GM21367 (cell line): ENCODE measurements at regions not wholly inside any gene's neighbourhood (a gene's known extent, or its start where the extent isn't known, plus 50 kb on each side); places are given as distances from the start of the nearest gene placed in this dataset.
"Not testable (repeated sequence)": the region's sequence is repeated elsewhere in the genome, so short reads cannot be mapped to it uniquely, and the experiment has no call there.

ENCODE experiments used
- ATAC-seq: cut with Tn5 transposase; IDR thresholded peaks from one replicate; pipeline ENCODE4 v1.9.1; 2021; ENCODE audit not compliant: unreplicated experiment

DNA sequence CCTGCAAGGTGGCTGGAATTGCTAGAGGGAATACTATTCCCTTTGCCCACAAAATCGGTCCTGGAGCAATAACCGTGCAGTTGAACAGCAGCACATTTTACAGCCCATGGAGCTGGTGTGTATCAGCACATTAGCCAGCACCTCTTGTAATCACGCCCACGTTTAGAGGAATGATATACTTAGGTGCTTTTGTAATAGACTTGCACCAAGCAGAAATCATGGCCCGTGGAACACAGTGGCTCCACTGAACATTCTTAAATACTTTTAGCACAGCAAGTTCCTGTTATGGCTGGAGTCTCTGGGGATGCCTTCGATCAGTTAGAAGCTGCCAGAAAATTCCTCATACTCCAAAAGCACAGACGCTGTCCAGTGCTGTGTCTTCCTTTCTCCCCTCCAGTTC is 218.1 kb upstream of the FAM78B start:
- ATAC-seq, result no peak

DNA sequence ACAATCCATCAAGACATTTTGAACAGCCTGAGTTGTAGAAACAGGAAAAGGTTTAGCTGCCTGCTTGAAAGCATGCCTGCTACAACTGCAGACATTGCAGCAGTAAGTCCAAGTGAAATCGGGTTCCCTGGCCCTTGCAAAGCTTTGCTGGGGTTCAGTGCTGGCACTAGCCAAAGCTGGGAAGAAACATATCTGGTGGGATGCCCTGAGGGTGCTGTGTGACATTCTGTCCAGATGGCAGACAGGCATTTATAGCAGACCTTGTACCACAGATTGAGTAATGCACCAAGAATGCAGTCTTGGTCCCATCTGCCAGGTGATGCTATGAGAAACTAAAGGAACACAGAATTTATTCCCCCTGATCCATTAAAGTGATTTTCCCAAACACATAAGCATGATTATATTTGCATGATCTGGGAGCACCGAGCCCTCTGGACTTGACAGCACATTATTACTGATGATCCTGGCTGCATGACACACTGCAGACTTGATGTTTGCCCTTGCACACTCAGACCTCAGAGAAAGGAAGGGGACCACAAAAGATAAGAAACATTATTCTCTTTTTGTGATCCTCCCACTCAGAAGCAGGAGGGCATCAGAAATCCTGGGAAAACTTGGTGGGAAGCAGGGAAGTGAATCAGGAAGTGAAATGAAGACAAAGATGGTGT is 223.7 kb upstream of the FAM78B start:
- no peak for ATAC-seq

DNA sequence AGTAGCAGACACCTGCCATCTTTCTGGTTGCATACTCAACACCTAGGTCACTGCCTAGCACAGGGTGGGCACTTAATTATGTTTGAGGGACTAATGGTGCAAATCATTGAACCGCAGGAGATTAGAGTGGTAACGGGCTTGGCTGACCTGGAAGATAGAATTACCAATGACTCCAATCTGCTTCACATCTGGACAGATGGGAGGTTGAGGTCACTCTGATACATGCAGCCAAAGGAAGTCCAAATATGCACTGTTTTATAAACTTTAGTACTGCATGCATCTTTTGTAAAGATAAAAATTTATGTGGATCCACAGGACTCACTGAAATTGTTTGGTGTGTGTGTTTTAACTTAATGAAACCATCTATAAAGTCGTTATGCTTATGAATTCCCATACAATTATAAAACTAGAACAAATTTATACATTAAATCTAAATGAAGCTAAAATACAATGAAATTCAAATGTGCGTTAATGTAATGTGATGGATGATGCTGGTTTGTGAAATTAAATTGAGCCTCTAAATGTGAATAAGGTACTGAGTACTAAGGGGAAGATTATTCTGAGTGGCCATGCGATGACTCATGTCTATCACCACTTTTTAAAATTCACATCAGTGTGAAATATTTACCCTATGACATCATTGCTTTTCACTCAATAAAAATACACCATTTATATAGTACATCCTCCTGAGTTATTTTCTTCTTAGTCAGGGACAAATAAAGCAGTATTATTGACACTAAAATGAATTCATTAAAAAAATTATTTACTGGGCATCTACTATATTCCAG is 224.7 kb upstream of the FAM78B start:
- ATAC-seq, result no peak

DNA sequence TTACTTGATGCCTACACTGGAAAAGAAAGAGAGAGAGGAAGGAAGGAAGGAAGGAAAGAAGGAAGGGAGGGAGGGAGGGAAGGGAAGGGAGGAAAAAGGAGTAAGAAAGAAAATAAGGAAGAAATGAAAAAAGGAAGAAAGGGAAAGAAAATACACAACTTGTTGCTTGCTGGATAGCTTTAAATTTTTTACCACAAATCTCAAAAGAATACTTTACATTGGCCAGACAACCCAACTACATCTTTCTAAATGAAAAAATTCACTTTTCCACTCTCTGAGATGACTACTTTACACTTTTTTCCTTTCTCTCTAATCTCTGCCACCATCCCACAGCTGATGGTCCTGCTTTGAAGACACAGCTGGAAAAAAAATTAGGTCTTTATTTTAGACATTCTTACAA is 228.9 kb upstream of the FAM78B start:
- no peak for ATAC-seq

DNA sequence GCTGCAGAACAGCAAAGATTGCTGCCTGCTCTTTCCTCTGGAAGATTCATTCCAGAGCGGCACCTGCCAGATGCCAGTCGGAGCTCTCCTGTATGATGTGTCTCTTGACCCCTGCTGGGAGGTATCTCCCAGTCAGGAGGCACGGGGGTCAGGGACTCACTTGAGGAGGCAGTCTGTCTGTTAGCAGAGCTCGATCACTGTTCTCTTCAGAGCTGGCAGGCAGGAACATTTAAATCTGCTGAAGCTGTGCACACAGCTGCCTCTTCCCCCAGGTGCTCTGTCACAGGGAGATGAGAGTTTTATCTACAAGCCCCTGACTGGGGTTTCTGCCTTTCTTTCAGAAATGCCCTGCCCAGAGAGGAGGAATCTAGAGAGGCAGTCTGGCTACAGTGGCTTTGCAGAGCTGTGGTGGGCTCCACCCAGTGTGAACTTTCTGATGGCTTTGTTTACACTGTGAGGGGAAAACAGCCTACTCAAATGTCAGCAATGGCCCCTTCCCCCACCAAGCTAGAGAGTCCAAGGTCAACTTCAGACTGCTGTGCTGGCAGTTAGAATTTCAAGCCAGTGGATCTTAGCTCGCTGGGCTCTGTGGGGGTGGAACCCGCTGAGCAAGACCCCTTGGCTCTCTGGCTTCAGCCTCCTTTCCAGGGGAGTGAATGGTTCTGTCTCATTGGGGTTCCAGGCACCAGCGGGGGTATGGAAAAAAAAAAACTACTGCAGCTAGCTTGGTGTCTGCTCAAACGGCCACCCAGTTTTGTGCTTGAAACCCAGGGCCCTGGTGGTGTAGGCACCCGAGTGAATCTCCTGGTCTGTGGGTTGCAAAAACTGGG is 242.7 kb upstream of the FAM78B start:
- not testable (repeated sequence) for ATAC-seq

DNA sequence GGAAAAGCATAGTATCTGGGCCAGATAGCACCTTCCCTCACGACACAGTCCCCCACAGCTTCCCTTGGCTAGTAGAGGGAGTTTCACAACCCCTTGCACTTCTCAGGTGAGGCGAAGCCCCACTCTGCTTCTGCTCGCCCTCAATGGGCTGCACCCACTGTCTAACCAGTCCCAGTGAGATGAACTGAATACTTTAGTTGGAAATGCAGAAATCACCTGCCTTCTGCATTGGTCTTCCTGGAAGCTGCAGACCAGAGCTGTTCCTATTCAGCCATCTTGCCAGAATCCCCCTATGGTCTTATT is 243.2 kb upstream of the FAM78B start:
- no peak for ATAC-seq

DNA sequence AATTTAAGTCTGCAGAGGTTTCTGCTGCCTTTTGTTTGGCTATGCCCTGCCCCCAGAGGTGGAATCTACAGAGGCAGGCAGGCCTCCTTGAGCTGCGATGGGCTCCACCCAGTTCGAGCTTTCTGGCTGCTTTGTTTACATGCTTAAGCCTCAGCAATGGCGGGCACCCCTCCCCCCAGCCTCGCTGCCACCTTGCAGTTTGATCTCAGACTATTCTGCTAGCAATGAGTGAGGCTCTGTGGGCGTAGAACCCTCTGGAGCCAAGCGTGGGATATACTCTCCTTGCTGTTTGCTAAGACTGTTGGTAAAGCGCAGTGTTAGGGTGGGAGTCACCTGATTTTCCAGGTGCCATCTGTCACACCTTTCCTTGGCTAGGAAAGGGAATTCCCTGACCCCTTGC is 250.0 kb upstream of the FAM78B start:
- ATAC-seq, result not testable (repeated sequence)

DNA sequence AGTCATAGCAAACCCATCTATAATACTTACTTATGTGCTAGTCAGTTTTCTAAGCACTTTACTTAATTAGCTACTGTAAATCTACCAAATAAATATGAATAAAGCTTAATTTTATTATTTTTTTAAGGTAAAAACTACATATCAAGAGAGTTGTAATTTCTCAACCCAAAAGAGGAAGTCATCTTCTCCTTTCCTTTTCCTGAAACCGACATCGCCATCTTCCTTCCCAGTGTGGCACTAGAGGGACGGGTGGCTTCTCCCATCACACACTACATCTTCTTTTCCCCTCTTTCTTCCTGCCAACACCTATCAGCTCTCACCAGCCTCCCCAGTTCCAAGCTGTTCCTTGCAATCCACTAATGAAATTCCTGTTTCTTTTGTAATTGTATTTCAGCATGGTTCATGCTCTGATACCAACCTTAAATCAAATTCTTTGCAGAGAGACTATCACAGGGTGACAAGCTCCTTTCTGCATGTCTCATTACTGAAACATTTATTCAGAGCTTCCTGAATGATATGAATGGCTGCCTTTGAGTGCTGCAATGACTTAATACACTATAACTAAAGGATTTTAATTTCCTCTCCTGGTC is 251.6 kb upstream of the FAM78B start:
- no peak for ATAC-seq

DNA sequence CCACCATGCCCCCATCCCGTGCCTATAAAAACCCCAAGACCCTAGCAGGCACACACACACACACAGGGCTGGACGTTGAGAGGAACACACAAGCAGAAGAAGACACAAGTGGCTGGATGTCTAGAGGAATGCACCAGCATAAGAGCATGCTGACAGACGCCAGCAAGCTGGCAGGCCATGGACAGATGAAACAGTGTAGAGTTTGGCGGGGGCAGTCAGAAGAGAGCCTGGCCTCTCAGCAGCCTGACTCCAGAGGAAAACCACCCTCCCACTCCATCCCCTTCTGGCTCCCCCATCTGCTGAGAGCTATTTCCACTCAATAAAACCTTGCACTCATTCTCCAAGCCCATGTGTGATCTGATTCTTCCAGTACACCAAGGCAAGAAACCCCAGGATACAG is 255.8 kb upstream of the FAM78B start:
- not testable (repeated sequence) for ATAC-seq

DNA sequence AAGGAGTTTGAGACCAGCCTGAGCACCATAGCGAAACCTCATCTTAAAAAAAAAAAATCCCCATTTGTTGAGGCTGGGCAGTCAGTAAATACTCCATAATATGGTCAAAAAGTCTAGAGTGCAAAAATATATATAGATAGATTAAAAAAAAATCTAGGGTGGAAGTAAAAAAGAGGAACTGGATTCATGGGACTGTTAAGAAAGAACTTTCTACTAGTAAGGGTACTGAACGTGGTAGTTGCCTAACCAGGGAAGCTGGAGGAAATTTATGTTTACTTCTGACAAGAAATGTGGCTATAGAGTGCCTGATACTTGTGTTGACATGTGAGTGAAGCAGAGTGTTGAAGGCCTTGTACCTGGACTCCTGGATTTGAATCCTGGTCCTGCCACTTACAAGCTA is 265.9 kb upstream of the FAM78B start:
- no peak for ATAC-seq

DNA sequence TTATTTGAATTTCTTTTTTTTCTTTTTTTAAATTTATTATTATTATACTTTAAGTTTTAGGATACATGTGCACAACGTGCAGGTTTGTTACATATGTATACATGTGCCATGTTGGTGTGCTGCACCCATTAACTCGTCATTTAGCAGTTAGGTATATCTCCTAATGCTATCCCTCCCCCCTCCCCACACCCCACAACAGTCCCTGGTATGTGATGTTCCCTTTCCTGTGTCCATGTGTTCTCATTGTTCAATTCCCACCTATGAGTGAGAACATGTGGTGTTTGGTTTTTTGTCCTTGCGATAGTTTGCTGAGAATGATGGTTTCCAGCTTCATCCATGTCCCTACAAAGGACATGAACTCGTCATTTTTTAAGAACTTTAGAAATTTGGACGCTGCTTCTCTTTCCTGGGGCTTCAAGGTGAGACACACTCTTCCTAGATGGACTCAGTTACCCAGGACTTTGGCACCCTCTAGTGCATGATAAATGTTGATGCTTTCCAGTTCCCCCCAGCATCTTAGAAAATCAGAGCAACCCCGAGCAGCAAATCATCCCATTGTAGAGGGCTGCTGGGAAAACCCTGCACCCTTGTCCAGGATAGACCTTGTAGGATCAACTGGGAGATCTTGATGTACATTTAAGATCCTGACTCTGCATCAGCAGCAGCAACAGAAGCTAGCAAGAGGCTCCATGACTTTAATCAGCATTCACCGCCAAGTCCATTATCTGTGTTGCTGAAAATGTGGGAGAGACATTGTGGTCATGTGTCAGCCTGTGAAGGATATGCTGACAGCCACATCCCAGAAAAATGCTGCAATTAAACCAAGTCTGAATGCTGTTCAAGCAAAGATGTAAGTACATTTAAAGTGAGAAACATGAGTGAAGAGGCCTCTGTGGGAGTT is 266.9 kb upstream of the FAM78B start:
- ATAC-seq, result not testable (repeated sequence)

DNA sequence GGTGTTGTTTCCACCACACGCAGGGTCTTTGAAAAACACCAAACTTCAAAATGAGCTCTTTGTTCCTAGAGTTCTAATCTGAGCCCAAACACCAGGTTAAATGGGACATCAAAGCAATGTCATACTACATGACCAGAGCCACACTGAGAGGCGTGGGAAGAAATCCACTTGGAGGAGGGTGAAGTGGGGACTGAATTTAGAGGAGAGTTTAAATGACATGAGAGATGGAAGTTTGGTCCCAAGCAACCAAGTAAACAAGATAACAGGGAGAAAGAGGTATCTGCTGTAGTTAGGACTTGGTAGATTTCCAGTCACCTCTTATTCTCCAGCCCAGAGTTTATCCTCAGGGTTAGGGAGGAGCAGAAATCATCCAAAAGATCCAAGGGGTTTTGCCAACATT is 290.9 kb upstream of the FAM78B start:
- ATAC-seq, result no peak

DNA sequence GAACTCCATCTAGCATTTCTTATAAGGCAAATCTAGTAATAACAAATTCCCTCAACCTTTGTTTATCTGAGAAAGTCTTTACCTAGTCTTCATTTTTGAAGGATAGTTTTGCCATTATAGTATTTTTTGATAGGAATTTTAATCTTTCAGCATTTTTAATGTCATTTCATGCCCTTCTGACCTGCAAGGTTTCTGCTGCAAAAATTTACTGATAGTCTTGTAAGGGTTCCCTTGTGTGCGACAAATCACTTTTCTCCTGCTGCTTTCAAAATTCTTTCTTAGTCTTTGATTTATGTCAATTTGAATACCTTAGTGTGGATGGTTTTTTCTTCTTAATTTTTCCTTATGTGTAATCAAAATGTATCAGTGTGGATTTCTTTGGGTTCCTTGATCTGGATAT is 297.5 kb upstream of the FAM78B start:
- no peak for ATAC-seq

DNA sequence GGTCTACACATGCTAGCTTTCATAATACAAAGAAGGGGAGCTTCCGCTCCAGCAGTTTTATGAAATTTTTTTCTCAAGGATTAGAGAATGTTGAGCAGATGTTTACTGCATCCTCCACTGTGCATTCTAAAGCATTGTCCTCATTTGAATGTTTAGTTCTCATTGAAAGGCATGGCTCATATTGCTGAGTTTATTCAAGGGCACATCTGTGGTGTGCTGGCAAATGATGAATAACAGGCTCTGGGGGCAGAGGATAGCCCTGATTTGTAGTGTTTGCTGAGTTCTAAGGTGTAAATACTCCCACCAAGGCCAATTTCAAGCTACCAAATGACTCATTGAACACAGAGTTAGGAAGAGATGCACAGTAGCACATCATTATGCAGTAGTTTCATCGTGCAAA is 303.2 kb upstream of the FAM78B start:
- no peak for ATAC-seq

DNA sequence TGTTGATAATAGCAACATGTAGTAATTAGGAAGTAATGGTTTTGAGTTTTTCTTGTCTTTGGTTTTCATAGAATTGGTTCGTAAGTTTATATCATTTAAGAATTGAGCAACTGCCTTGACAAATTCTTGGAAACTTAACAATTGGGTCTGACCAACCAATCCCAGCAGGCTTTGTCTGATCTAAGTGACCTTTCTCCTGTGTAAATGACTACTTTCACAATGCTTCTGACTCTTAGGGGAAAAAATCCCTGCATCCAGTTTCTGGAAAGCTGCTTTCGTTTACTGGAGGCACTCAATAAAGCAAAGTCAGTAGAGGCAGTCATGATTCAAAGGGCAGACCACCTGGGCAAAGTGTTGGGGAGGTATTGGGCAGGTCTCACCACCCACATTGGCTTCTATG is 303.6 kb upstream of the FAM78B start:
- ATAC-seq, result no peak

DNA sequence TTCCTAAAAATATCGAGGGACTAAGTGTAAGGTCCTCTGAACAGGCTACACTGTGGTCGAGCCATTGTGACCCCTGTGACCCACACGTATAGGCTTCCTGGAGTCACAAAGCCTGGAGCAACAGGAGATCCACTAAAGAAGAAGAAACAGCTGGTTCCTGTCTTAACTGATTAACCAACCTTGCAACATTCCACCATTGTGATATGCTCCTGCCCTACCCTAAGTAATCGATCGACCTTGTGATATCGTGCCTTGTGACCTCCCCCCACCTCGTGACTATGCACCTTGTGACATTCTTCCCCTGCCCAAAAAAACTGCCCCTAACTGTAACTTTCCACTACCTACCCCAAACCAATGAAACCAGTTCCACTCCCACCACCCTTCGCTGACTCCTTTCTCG is 304.6 kb upstream of the FAM78B start:
- no peak for ATAC-seq

DNA sequence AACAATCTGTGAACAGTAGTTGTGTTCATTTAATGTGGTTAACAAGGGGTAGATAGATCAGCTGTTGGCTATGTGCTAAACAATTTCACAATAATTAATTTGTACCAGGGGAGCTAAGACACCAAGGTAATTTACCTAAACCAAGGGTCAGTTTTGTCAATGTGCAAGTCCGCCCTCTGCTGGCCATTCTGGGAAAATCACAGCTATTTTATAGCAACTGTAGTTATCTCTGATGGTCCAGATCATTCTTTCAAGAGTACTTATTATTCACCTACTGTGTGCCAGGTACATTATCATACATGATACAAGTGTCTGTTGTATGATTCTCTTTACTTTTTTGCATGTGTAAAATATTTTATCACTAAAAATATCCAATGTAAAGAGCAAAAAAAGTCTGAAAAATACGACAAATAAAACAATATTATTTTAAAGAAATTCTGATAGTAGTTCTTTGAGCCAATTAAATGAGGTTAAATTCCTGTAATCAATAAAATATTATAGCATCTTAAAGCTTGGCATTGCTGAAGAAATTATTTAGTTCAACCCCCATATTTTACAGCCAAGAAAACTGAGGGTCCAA is 312.3 kb upstream of the FAM78B start:
- ATAC-seq, result peak; percentile 78

DNA sequence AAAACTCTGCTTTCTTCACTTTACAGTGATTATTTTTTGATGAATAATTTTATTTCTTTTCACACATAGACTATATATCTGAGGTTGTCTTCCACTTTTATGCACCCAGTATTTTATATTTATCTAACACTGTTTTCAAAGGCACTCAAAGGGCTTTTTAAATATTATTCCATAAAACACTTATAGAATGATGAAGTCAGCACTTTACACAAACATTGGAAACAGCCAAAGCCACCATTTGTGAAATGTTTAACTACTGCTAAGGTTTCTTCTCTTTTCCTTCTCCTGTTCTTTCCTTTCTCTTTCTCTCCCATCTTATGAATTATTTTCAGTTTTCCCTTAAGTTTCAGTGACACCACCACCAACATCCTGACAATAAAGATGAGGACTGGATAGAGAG is 317.7 kb upstream of the FAM78B start:
- ATAC-seq, result no peak

DNA sequence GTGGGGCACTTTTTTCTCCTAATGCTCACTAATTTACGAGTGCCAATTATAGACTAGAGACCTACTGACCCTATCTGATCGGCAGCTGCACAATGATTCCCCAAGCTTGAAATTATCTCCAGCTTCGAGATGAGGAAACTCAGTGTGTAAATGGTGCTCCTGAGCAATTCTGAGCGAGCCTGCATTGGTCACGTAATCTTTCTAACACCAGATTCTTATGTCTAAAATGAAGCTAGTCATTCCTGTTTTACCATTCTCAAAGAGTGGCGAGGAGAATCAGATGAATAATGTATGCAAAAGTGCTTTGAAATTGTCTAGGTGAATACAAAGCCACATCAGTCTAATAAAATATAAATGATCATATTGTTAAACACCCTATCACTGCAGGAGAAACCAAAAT is 318.1 kb upstream of the FAM78B start:
- no peak for ATAC-seq

DNA sequence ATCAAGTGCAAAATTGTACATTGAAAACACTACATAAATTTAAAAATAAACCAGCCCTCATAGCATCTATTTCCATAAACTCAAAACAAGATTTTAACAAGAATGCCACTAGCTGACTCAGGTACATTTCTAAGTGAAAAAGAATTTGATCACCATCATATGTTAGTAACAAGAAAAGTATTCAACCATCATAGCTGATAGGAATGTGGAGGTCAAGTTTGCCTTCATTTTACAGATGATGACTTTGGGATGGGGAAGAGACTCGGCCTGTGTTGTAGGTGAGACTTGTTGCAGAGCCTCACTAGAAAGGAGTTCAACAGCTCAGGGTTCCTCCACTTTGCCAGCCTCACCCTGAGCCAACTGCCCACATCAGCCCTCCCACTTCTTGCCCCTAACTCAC is 318.8 kb upstream of the FAM78B start:
- ATAC-seq, result no peak
